H9 (cell line): ENCODE measurements at regions not wholly inside any gene's neighbourhood (a gene's known extent, or its start where the extent isn't known, plus 50 kb on each side); places are given as distances from the start of the nearest gene placed in this dataset.

Experiments
- DNase-seq: peaks from one replicate; pipeline ENCODE4 v3.0.0-alpha.2; 2017
- H2AFZ ChIP-seq: one replicate; pipeline ENCODE4 v1.6.1; 2013; ENCODE audit warnings: mild to moderate bottlenecking, low read length, control low read depth, moderate library complexity
- H2AK5ac ChIP-seq: 2 replicates; pipeline ENCODE4 v1.6.1; 2013; ENCODE audit warnings: low read length, control low read depth, mixed read lengths; ENCODE audit not compliant: insufficient read length
- H2BK120ac ChIP-seq: one replicate; pipeline ENCODE4 v1.6.1; 2013; ENCODE audit warnings: low read depth, mild to moderate bottlenecking, low read length, control low read depth, inconsistent platforms; ENCODE audit not compliant: poor library complexity, severe bottlenecking
- H2BK12ac ChIP-seq: 2 replicates; pipeline ENCODE4 v1.6.1; 2013; ENCODE audit warnings: low read length, control low read depth, mixed read lengths, low read depth; ENCODE audit not compliant: insufficient read length
- H2BK15ac ChIP-seq: 2 replicates; pipeline ENCODE4 v1.6.1; 2013; ENCODE audit warnings: low read depth, low read length, control low read depth
- H2BK20ac ChIP-seq: one replicate; pipeline ENCODE4 v1.6.1; 2013; ENCODE audit warnings: low read depth, mild to moderate bottlenecking, low read length, control low read depth, inconsistent platforms; ENCODE audit not compliant: poor library complexity, severe bottlenecking
- H2BK5ac ChIP-seq: 2 replicates; pipeline ENCODE4 v1.6.1; 2013; ENCODE audit warnings: low read length, control low read depth, mixed read lengths; ENCODE audit not compliant: insufficient read length
- H3K14ac ChIP-seq: 2 replicates; pipeline ENCODE4 v1.6.1; 2013; ENCODE audit warnings: low read length, control low read depth; ENCODE audit not compliant: insufficient read depth
- H3K18ac ChIP-seq: 2 replicates; pipeline ENCODE4 v1.6.1; 2013; ENCODE audit warnings: low read depth, mild to moderate bottlenecking, mixed read lengths, low read length, control low read depth; ENCODE audit not compliant: insufficient read length
- H3K23ac ChIP-seq: 2 replicates; pipeline ENCODE4 v1.6.1; 2013; ENCODE audit warnings: low read length, control low read depth, mixed read lengths, low read depth; ENCODE audit not compliant: insufficient read length
- H3K23me2 ChIP-seq: 2 replicates; pipeline ENCODE4 v1.6.1; 2013; ENCODE audit warnings: low read depth, mild to moderate bottlenecking, mixed read lengths, low read length, control low read depth; ENCODE audit not compliant: insufficient read length, poor library complexity, severe bottlenecking
- H3K27ac ChIP-seq: 2 replicates; pipeline ENCODE4 v1.5.1; 2013; ENCODE audit warnings: low read length, control low read depth, mixed read lengths, low read depth; ENCODE audit not compliant: insufficient read length
- H3K27me3 ChIP-seq: 2 replicates; pipeline ENCODE4 v1.6.1; 2013; ENCODE audit warnings: low read length, control low read depth, inconsistent platforms; ENCODE audit not compliant: insufficient read depth
- H3K4ac ChIP-seq: 2 replicates; pipeline ENCODE4 v1.6.1; 2013; ENCODE audit warnings: low read depth, mild to moderate bottlenecking, control low read depth, inconsistent platforms, low read length, moderate library complexity
- H3K4me1 ChIP-seq: 2 replicates; pipeline ENCODE4 v1.6.1; 2013; ENCODE audit warnings: low read length, control low read depth, inconsistent platforms; ENCODE audit not compliant: insufficient read depth
- H3K4me2 ChIP-seq: 2 replicates; pipeline ENCODE4 v1.6.1; 2013; ENCODE audit warnings: low read length, control low read depth, mixed read lengths; ENCODE audit not compliant: insufficient read length, insufficient read depth
- H3K56ac ChIP-seq: 2 replicates; pipeline ENCODE4 v1.6.1; 2013; ENCODE audit warnings: low read depth, mild to moderate bottlenecking, mixed read lengths, low read length, control low read depth; ENCODE audit not compliant: insufficient read length
- H3K79me1 ChIP-seq: 2 replicates; pipeline ENCODE4 v1.6.1; 2013; ENCODE audit warnings: low read depth, mild to moderate bottlenecking, moderate library complexity, low read length, control low read depth, inconsistent platforms; ENCODE audit not compliant: insufficient read depth, poor library complexity, severe bottlenecking
- H3K79me2 ChIP-seq: 2 replicates; pipeline ENCODE4 v1.6.1; 2013; ENCODE audit warnings: low read length, control low read depth, inconsistent platforms; ENCODE audit not compliant: insufficient read depth
- H3K9ac ChIP-seq: 2 replicates; pipeline ENCODE4 v1.6.1; 2013; ENCODE audit warnings: low read length, control low read depth, mixed read lengths; ENCODE audit not compliant: insufficient read length; ENCODE audit errors: extremely low read depth
- H3K9me3 ChIP-seq: one replicate; pipeline ENCODE4 v1.6.1; 2013; ENCODE audit warnings: low read depth, low read length, inconsistent platforms; ENCODE audit not compliant: control insufficient read depth
- H3T11ph ChIP-seq: one replicate; pipeline ENCODE4 v1.6.1; 2013; ENCODE audit warnings: mild to moderate bottlenecking, low read length, control low read depth, inconsistent platforms
- H4K20me1 ChIP-seq: one replicate; pipeline ENCODE4 v1.6.1; 2013; ENCODE audit not compliant: control insufficient read depth, insufficient read length, insufficient read depth
- H4K5ac ChIP-seq: 2 replicates; pipeline ENCODE4 v1.6.1; 2013; ENCODE audit warnings: low read depth, mild to moderate bottlenecking, mixed read lengths, low read length, control low read depth; ENCODE audit not compliant: insufficient read length
- H4K8ac ChIP-seq: replicated peaks from 2 replicates; pipeline ENCODE4 v1.6.1; 2013; ENCODE audit warnings: low read length, control low read depth, mixed read lengths, low read depth; ENCODE audit not compliant: insufficient read length
- H4K91ac ChIP-seq: 2 replicates; pipeline ENCODE4 v1.6.1; 2013; ENCODE audit warnings: low read depth, mild to moderate bottlenecking, moderate library complexity, mixed read lengths, low read length, control low read depth; ENCODE audit not compliant: insufficient read length
- H3K27ac Mint-ChIP-seq, 3 experiments: 2 replicates in 2 of 3; 3 replicates in 1 of 3; pipeline ENCODE4 v1.8.0; 2020 to 2021; ENCODE audit warnings: mixed read lengths in 3 of 3, mild to moderate bottlenecking in 1 of 3, moderate library complexity in 1 of 3
- H3K27me3 Mint-ChIP-seq: 2 replicates; pipeline ENCODE4 v1.8.0; 2021; ENCODE audit warnings: low read depth, mild to moderate bottlenecking, moderate library complexity, mixed read lengths
- H3K36me3 Mint-ChIP-seq, 3 experiments: 2 replicates in 2 of 3; 3 replicates in 1 of 3; pipeline ENCODE4 v1.8.0; 2020 to 2021; ENCODE audit warnings: low read depth in 3 of 3, mixed read lengths in 3 of 3; ENCODE audit not compliant: insufficient read depth in 1 of 3
- H3K4me1 Mint-ChIP-seq, 2 experiments: 2 replicates each; pipeline ENCODE4 v1.8.0; 2020; ENCODE audit warnings: mixed read lengths in 2 of 2
- H3K4me3 Mint-ChIP-seq, 2 experiments: 2 replicates in 1 of 2; 3 replicates in 1 of 2; pipeline ENCODE4 v1.8.0; 2020 to 2021; ENCODE audit warnings: mild to moderate bottlenecking in 2 of 2, mixed read lengths in 2 of 2, moderate library complexity in 1 of 2
- H3K9me3 Mint-ChIP-seq, 2 experiments: 2 replicates in 1 of 2; 3 replicates in 1 of 2; pipeline ENCODE4 v1.8.0; 2020; ENCODE audit warnings: mild to moderate bottlenecking in 2 of 2, mixed read lengths in 2 of 2, moderate library complexity in 1 of 2
- CTCF ChIP-seq: fragments of 200-600 bp; sonication (generic); conservative IDR thresholded peaks from 3 replicates; pipeline ENCODE4 v1.8.0; 2021; ENCODE audit warnings: antibody characterized with exemption, mild to moderate bottlenecking
- WGBS: extraction: QIAGEN DNeasy Blood & Tissue Kit; methylation state at CpG from one replicate; pipeline ENCODE4 v1.1.7; 2013; ENCODE audit warnings: missing lambda C conversion rate, low lambda C conversion rate, mixed read lengths; ENCODE audit not compliant: insufficient read length; ENCODE audit errors: extremely low coverage; 5-methylcytosine and 5-hydroxymethylcytosine counted together

GRCh38 chr11:29756871-29757270, 260.0 kb downstream of the KCNA4 start:
- Histone ChIP-seq H4K8ac (no peak overlapping the region), H3K56ac (no peak overlapping the region), H2BK15ac (no peak overlapping the region), H3K18ac (no peak overlapping the region), H3K23me2 (no peaks in the 10 kb centered on the region), H3K79me1 (no peaks in the 10 kb centered on the region), H3K4me2 (no peak overlapping the region), H2AFZ (no peak overlapping the region), H2BK20ac (no peak overlapping the region), H3K23ac (no peak overlapping the region), H3K4me1 (no peaks in the 10 kb centered on the region), H2BK120ac (no peak overlapping the region), H3K9me3 (no peaks in the 10 kb centered on the region), H3K27ac (no peak overlapping the region), H3K79me2 (no peaks in the 10 kb centered on the region), H3K27me3 (no peaks in the 10 kb centered on the region), H4K5ac (no peak overlapping the region), H3K14ac (no peak overlapping the region), H4K91ac (no peak overlapping the region), H3T11ph (no peak overlapping the region), H2BK5ac (no peak overlapping the region), H3K4ac (no peak overlapping the region), H3K9ac (no peak overlapping the region), H4K20me1 (no peaks in the 10 kb centered on the region), H2AK5ac (no peak overlapping the region), H2BK12ac (no peak overlapping the region)
- Mint-ChIP-seq H3K4me3 (no peak overlapping the region), H3K4me1 (no peaks in the 10 kb centered on the region), H3K27ac (no peak overlapping the region), H3K27me3 (peaks cover 2% of the 10 kb centered on the region; the same call in 1 of the 2 replicates), H3K9me3 (peaks cover 2 to 4% of the 10 kb centered on the region in 2 experiments; a peak in 3 of 5 replicates), H3K36me3 (no peaks in the 10 kb centered on the region)
- TF ChIP-seq CTCF, result no peak
- WGBS, result no CpG with 5 or more reads among the region's 1 CpG
- no peak for DNase-seq
